GM21447 (cell line): ENCODE measurements at regions not wholly inside any gene's neighbourhood (a gene's known extent, or its start where the extent isn't known, plus 50 kb on each side); places are given as distances from the start of the nearest gene placed in this dataset.

ENCODE experiments used
- ATAC-seq: cut with Tn5 transposase; IDR thresholded peaks from one replicate; pipeline ENCODE4 v1.9.1; 2021; ENCODE audit not compliant: unreplicated experiment

DNA sequence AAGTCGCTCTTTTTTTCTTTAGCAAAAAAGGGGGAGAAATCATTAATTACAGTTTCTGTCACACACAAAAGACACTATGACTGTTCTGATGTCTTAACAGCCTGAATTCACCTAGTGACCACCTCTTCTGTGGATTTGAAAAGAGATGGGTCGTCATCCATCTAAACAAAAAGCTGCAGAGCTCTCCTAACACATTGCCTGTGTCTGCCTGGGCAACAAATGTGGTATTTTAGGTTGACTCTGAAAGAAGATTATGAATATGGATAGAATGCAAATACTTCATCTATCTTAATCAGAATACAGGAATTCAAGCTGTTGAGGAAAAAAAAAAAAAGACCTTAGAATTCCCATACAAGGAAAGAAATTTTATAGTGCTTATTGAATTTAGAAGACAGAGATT lies 304.4 kb upstream of the ADGRL2 start:
- no peak for ATAC-seq

DNA sequence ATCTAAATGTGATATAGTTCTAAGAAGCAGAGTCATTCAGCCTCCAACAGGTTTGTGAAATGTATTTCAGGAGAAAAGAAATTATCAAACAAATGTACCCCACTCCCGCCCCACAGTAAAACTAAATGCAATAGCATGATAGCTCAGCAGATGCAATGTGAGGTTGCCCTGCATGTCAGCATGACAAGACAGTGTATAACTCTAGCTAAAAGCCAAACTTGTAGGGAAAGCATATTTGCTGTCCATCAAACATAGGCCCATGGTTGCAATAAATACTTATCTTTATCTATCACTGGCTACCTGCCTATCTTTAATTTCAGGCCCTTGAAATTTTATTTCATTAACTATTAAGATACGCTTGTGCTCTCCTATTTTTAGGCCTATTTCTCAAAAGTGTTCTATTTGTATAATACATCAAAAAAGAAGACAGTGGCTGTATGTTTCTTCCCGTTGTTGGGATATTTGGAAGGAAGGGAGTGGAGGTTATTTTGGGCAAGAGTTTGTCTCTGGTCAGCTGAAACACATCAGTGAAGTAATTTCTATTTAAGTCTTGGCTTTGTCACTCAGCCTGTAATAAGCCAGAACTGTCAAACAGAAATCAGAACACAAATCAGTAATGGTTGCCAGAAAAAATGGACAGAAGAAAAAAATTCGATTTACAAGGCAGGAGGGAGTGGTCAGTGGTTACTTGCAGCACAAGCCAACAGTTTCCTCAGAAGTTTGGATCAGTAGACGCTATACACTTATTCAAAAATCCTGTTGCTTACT lies 307.4 kb upstream of the ADGRL2 start:
- ATAC-seq: no peak

DNA sequence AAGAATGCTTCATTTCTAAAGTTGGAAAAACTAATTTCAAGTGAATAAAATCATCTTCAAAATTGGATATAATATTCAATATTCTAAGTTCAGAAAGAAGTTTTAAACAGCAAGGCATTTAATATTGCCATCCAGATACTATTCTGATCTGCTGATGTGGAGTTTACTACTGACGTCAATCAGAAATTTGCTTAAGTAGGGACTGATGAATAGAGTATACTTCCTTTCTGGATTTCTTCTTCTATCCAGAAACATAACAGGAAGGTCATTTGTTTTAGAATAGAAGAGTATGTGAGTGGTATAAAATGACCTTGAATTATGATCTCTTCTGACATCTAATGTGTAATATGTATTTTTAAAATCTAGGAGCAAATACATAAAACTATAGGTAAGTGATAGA lies 308.1 kb upstream of the ADGRL2 start:
- no peak for ATAC-seq

DNA sequence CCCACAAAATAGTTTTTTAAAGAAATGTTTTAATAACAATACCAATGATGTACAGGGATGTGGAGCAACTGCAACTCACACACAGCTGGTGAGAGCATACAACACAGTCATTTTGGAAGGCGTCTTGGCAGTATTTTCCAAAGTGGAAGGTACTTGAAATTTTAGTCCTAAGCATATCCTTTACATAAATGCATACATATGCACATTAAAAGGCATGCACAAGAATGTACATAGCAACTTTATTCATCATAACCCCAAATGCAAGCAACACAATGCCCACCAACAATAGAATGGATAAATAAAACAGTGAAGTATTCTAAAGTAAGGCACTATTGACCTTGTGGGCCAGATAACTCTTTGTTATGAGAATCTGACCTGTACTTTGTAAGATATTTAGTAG lies 310.1 kb upstream of the ADGRL2 start:
- no peak for ATAC-seq

DNA sequence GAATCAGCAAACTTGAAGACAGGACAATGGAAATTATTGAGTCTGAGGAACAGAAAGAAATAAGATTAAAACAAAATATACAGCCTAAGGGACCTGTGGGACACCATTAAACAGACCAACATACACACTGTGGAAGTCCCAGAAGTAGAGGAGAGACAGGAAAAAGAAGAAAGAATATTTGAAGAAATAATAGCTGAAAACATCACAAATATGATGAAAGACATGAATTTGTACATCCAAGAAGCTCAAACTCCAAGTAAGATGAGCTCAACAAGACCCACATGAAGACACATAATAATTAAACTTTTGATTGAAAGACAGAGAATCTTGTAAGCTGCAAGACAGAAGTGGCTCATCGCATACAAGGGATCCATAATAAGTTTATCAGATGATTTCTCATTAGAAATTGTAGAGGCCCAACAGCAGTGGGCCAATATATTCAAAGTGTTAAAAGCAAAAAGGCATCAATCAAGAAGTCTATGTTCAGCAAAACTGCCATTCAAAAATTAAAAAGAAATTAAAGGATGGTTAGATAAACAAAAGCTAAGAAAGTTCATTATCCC lies 311.3 kb upstream of the ADGRL2 start:
- no peak for ATAC-seq

DNA sequence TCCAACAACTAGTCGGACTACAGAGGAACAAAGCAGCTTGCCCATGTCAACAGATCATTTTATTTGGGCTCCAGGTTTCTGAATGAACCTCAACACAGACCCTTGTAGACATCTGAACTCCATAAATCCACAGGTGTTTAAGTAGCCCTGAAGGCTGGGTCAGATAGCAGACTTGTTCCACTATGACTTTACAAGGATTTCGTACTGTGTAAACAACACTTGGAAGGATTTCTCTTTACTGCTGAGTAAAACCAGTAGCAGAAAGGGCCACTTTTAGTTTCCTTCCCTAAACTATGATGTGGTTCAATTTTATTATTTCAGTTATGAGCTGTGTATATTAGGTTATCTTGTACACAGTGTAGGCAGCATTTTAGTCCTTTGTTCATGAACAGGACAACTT lies 316.4 kb upstream of the ADGRL2 start:
- no peak for ATAC-seq

DNA sequence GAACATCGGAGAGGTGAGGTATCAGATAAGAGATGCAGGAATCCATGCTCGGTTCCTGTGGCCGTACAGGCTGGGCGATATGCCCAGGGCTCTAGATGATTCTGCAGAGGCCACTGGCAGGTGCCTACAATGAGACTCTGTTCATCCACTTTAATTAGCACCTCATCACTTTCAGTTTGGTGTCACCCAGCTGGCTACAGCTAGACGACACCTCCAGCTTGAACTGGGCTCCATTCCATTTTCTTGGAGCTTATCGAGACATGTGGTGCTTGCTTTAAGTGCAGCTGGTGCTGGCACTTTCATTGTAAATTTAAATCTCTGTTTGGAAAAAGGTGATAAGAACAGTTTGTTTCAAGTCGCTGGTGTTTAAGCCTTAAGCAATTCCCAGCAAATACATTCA lies 322.5 kb upstream of the ADGRL2 start:
- ATAC-seq: no peak

DNA sequence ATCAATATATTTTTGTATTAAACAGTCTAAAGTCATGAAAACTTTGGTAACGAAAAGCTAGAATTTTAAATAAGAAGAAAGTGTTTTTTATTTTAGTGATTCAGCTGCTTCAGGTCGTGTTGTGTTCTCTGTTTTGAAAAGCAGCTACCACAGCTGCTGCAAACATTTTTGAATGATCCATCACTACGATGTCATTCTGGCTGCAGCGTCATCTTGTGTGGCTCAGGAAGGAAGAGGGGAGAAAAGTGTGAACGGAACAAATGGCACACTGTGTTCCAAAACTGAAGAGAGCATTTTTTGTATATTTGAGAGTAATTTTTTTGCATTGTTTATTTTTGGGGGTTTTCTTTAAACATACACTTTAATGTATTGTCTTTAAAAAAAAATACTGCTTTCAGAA lies 323.0 kb upstream of the ADGRL2 start:
- ATAC-seq: no peak

DNA sequence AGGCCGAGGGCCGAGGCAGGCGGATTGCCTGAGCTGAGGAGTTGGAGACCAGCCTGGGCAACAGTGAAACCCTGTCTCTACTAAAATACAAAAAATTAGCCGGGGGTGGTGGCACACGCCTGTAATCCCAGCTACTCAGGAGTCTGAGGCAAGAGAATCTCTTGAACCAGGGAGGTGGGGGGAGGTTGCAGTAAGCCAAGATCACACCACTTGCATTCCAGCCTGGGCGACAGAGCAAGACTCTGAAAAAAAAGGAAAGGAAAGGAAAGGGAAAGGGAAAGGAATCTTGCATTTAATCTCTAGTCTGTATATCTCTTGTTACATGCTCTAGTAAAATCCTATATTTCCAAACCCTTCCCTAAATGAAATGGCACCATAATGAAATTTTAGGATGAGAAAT lies 328.3 kb upstream of the ADGRL2 start:
- ATAC-seq: no peak

DNA sequence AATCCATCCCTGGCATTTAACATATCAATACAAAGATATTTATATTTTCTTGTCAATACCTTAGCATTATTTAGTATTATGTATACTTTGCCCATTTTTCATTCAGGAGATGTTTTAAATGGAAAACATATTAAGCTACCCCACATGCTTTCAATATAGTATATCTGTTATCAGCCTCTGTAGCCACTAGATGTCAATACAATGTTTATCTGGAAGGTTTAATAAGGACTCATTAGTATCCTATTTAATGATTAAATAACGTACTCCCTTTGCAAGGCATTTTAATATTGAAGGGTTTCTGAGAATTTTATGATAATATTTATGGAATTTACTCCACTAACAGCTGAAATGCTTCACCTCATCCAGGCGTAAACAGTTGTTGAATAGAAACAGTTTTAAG lies 329.5 kb upstream of the ADGRL2 start:
- ATAC-seq: no peak

DNA sequence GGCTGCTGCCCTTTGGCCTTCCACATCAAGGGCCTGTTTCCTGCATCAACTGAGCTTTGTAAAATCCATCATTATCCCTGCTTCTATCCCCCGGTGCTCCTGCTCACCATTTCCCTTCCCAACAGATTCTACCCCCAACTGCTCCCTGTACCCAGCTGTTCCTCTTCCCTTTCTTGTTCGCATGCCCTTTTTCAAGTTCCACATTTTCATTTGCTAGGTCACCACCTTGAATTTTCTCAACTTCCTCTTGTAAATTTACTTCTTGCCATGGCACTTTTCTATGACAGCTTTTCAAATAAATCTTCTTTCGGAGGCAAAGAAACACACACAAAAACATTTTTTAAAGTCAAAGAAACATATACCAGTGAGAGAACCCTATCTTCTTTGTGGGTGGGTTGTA lies 330.5 kb upstream of the ADGRL2 start:
- no peak for ATAC-seq

DNA sequence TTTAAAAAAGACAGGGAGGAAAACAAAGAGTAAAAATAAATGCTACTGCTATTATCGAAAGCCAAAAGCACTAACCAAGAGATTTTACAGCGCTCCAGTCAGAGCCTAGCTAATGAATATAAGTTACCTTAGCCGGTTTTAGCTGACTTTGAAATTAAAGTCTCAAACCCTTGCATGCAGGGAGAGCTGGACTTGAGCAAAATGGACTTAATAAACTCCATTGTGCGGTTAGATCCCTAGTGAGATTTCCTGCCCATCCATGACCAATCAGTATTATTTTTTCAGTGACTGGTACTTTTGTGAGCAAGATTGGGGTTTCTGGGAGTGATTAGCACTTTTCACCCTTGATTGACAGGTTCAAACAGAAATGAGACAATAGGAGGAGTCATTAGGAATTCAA lies 333.4 kb upstream of the ADGRL2 start:
- ATAC-seq: no peak

DNA sequence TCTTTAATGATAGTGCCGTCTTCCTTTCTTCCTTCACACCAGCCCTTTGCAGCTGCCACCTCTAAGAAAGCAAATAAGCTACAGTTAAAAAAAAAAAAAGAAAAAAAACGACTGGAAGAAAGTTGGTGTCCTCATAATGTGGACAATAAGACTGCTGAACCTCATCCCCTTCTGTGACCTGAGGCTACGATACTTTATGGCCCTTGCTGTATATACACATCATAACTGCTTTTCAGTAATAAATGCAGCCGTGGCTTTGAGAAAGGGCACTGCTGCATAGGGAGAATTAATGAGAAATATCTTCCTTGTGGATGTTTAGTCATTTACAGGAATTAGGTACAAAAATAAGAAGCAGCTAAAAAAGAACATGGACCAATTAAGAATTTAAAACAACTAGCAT lies 333.8 kb upstream of the ADGRL2 start:
- no peak for ATAC-seq

DNA sequence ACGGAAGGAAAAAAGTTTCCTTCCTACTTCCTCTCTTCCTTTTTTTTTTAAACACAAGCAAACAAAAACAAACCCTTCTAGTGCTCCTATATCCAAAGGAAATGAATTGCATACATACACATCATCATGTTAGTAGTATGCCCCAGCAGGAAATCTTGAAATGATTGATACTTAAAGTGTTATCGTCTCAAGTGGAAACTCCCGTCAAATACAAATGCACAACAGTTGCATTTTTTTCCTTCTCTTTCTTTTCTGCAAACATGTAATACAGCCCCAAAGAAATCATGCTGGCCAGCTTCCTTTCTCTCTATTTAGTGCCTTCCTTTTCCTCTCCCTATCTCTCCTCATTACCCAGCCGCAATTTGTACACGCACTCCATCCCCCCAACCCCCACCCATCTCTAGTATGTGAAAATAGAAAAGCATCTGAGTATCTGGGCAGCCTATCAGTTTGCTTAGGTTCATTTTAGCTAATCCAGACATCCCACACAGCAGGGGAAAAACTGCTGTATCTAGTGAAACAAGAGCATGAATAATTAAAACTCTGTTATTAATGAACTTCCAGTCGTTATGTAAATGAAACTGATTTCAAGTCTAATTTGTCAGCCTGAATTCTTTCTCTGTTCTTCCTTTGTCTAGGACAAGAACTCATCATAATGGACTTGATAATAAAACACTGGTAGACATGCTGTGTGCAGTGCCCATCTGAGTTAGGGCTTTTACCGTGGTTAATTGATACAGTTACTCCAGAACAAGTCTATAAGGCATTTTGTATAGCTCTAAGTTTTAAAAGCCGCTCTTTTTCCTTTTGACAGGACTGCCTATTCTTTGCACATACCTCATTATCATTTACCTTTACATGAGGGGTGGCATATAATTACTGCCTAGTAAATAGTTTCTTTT lies 336.5 kb upstream of the ADGRL2 start:
- ATAC-seq: no peak

DNA sequence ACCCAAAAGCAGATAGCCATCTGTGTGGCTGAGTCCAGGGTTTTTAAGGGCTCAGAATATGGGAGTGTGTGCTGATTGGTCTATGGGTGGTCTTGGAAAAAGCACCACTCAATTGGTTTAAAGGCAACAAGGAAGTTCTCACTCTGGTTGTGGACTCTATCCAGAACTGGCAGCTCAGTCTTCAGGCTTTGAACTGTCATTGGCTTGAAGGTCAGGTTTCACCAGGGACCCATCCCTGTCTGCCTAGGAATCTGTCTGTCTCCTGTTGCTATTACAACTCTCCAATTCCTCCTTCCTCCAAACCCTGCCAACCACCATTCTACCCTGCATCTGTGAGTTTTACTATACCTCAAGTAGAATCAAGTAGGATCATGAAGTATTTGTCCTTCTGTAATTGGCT lies 341.7 kb upstream of the ADGRL2 start:
- ATAC-seq: no peak

DNA sequence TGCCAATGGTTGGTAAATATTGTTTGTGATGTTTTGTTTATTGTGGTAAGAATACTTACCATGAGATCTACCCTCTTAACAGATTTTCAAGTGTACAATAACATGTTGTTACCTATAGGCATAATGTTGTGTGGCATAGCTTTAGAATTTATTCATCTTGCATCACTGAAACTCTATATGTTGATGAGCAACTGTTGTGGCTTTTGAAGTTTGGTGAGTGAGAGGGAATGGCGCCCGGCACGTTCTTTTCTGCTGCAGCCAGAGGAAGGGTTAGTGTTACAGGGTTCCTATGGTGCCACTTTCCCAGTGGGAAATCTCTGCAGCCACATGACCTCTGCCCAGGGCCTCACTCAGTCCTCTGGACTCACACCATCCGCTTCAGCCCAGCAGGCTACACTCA lies 342.5 kb upstream of the ADGRL2 start:
- no peak for ATAC-seq

DNA sequence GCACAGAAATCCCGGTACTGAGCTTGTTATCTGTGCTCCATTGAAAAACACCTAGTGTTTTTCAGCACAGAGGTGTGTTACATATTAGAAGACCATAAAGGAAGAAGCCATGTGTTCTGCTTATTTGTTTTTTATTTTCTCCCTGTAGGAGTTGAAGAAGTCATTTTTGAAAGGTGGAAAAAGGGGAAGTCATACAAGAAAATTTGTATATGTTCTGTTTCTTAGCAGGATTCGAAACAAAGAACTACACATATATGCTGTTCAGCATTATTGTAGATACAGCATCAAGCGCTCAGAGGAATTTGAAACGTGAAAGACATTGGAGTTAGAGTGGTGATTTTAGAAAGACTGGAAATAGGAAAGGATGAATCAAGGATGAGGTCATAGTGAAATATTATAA lies 345.3 kb upstream of the ADGRL2 start:
- ATAC-seq: no peak

DNA sequence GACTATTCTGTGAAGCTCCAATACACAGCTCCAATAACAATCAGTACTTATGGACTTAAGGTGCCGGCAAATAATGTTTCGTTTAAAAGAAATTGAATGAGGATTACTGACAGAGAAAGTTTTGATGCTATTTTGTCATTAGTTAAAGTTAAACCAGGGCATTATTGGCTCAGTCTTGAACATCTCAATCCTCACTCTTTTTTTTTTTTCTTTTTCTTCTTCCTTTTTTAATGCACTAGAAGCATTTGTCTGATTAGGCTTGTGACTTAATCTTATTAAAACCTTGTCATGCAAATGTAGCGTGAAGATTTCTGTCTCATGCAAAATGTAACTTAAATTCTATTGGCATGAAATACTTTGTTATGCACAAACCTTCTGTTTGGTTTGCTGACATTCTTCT lies 346.8 kb upstream of the ADGRL2 start:
- no peak for ATAC-seq

DNA sequence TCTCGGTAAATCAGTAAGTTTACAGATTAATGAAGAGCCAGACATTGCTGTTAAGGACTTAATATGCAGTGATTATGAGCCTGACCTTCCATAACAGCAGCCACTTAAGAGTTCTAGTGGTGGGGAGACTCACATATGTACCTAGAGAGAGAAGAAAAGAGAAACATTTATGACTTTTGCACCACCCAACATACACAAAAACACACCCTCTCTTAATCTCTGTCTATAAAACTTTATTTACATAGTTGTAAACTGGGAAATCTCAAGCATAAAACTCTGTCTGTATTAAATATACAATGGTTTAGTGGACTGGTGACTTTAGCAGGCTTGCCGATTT lies 347.4 kb upstream of the ADGRL2 start:
- no peak for ATAC-seq

DNA sequence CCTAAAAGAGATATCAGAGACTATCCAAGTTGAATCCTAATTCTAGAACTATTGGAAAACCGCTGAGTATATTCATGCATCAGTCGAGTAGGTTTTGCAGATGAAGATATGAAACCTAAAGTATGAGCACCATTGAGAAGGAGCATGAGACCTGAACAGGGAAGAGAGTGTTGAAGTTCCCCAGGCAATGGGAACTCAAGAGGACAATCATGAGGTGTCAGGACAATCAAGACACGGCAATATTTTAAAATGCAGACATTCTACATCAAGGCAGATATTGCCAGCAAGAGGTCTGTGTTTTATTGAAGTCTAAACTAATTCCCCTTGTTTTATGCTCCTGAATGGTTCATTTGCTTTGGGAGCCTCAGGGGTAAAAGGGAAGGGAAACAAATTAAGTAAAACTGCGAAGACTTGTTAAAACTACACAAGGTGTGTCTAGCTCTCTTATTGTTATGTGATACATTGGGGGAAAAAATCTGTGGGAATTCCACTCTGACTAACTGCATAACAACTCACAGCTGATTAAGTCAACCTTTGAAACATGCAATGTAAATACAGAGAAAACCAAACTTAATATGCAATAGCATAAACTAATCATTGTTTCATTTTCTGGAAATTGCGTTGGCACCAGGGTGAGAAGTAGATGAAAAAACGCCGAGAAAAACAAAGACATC lies 347.9 kb upstream of the ADGRL2 start:
- ATAC-seq: no peak

DNA sequence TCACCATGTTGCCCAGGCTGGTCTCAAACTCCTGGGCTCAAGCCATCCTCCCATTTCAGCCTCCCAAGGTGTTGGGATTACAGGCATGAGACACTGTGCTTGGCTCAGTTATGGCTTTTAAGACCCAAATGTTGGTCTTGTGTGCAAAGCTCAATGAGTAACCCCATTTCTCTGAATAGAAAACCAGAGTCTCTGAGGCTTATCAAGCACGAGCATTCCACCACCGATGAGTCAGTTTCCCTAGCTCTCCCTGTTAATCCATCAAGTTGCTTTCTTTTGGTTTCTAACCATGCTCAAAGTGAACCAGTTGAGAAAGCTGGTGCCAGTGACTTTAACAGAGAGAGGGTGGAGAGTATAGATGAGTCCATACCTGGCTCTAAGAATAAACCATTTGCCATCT lies 350.9 kb upstream of the ADGRL2 start:
- no peak for ATAC-seq
